ENCODE measurements at regions not wholly inside any gene's neighbourhood (a gene's known extent, or its start where the extent isn't known, plus 50 kb on each side); places are given as distances from the start of the nearest gene placed in this dataset.
"Not testable (repeated sequence)": the region's sequence is repeated elsewhere in the genome, so short reads cannot be mapped to it uniquely, and the experiment has no call there.

DNA sequence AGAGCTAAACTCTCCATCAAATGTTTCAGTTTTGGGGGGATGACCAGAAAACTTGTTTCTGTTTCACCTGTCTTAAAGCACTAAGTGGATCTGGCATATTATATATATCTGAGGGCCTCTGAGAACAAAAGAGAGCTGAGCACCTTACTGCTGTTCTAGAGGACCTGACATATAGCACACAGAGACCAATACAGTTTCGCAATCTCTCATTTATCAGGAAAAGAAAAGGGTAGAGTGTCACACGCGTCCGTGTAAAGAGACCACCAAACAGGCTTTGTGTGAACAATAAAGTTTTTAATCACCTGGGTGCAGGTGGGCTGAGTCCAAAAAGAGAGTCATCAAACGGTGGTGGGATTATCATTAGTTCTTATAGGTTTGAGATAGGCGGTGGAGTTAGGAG lies 434.5 kb upstream of the KCND2 start:
- DNase-seq (ENCODE audit: low read depth in 2 of 2) = no peak

DNA sequence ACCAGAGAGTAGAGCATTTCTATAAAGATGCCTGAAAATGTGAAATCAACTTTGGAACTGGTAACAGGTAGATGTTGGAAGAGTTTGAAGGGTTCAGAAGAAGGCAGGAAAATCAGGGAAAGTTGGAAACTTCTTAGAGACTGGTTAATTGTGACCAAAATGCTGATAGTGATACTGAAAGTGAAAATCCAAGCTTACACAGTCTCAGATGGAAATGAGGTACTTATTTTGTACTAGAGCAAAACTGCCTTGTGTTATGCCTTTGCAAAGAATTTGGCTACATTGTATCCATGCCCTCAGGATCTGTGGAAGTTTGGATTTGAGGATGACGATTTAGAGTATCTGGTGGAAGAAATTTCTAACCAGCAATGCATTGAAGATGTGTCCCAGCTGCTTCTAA lies 430.6 kb upstream of the KCND2 start:
- DNase-seq (ENCODE audit: low read depth in 2 of 2) = no peak

GRCh38 chr7:119842786-119843185 lies 430.2 kb upstream of the KCND2 start:
- no peak for DNase-seq (ENCODE audit: low read depth in 2 of 2)

DNA sequence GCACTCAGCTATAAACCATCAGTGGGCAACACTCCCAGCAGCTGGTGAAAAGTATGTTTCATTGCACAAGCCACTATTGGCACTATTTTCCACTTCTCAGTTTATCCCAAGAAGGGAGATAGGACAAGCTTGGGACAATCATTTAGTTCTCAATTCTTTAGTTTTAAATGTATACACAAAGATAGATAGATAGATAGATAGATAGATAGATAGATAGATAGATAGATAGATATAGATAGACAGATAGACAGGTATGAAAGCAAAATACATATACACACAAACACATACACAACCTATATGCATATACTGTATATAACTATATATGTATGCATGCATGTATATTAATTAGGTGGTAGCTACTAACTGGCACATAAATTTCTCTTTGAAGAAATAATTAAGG lies 411.6 kb upstream of the KCND2 start:
- no peak for DNase-seq (ENCODE audit: low read depth in 2 of 2)

DNA sequence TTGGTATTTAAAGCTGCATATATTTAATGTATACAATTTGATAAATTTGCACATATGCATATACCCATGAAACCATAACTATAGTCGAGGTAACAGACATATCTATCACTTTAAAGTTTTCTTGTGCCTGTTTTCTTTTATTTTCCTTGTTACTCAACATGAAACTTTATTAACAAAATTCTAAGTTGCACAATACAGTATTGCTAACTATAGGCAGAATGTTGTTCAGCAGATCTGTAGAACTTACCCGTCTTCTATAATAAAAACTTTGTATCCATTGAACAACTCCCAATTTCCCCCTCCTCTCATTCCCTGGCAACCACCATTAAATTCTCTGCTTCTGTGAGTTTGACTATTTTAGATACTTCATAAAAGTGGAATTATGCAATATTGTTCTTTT lies 404.6 kb upstream of the KCND2 start:
- DNase-seq (ENCODE audit: low read depth in 2 of 2) = no peak

DNA sequence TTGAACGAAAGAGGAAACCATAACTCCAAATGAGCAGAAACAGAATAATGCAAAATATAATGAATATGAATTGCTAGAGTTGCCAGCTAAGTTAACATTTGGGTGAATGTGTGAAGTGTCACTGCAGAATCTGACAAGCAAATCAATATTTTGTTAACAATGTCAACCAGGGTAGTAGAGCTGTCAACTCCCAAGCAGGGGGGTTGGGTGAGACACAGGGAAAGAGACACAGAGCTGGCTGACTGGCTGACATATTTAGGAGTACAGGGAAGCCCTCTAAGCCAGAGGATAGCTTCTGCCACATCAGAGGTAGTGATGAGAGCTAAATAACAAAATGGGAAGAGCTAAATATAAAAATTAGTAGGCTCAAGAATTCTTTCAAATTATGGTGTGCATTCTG lies 393.1 kb upstream of the KCND2 start:
- DNase-seq (ENCODE audit: low read depth in 2 of 2) = no peak

DNA sequence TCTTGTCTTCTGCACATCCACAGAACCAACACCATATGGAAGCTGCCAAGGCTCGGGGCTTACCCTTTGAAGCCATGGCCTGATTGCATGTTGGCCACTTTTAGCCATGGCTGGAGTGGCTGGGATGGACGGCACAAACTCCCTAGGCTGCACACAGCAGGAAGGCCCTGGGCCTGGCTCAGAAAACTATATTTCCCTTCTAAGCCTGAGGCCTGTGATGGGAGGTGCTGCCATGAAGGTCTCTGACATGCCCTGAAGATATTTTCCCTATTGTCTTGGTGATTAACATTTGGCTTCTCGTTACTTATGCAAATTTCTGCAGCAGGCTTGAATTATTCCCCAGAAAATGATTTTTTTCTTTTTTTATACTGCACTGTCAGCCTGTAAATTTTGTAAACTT lies 387.0 kb upstream of the KCND2 start:
- DNase-seq (ENCODE audit: low read depth in 2 of 2) = no peak

GRCh38 chr7:119886525-119886924 lies 386.4 kb upstream of the KCND2 start:
- DNase-seq (ENCODE audit: low read depth in 2 of 2) = not testable (repeated sequence)

DNA sequence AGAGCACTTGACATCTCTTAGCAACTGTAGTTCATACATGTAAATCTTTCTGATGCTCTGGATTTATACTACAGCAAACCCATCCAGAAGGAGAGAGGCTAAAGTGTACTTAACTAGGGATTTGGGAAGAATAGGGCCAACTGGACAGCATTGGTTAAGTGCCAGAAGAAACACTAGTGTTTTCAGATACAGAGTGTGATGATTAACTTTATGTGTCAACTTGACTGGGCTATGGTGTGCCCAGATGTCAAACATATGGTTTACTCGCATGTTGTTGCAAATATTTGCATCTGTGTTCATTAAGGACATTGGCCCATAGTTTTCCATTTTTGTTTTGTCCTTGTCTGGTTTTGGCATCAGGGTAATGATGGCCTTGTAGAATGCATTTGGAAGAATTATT lies 384.7 kb upstream of the KCND2 start:
- DNase-seq (ENCODE audit: low read depth in 2 of 2) = no peak

DNA sequence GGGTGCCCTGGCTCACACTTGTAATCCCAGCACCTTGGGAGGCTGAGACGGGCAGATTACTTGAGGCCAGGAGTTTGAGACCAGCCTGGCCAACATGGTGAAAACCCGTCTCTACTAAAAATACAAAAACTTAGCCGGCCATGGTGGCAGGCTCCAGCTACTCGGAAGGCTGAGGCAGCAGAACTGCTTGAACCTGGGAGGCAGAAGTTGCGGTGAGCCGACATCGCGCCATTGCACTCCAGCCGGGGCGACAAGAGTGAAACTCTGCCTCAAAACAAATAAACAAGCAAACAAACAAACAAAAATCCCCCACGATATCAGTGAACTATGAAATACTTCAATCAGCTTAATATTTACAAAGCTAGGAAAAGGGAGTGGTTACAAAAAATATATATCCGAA lies 382.3 kb upstream of the KCND2 start:
- DNase-seq (ENCODE audit: low read depth in 2 of 2) = no peak

- no peak for DNase-seq (ENCODE audit: low read depth in 2 of 2)
These were observed 377.7 kb upstream of the KCND2 start for GRCh38 chr7:119895320-119895719.

- DNase-seq (ENCODE audit: low read depth in 2 of 2) = no peak
These were observed 376.6 kb upstream of the KCND2 start for GRCh38 chr7:119896386-119896785.

DNA sequence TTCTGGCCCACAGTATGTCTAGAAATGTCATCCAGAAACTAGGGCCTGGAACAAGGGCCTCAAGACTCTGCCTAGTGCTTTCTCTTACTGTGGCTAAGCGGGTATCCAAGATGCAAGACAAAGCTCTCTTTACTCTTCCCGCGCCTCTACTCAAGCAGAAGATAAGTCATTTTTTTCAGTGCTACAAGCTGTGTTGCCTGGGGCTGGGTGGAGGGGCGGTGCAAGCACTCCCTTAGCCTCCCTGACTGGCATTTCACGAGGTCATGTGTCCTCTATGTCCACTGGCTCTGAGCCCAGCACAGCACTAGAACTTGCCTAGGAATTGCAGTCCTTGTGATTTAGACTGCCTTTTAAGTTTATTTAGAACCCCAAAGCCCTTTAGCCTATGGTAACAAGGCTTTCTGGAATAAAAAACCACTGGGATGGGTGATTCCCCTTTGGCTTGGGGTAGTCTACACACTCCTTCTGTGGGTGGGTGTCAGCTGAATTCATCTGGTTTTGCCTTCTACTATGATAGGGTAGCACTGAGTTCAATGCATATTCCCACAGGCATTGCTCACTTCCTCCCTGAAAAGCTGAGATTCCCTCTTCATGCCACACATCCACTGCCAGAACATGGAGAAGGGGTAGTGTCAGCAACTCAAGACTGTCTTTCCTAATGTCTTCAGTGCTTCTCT lies 371.8 kb upstream of the KCND2 start:
- DNase-seq (ENCODE audit: low read depth in 2 of 2) = no peak

DNA sequence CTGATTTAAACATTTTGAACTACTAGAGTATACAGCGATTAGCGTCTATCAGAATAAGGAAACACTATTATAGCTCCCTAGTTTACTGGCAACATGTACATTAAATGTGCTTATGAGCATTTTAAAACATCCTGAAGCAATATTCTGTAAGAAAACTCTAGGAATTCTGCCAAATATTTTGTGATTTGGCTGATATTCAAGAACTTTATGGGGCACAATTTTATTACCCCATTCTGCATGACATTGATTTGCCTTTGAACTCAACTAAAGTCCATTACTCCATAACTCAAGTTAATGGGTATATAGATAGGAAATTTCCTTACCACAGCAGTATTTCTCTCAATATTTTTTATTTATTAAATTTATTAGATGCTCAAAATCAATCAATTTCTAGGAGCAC lies 369.9 kb upstream of the KCND2 start:
- no peak for DNase-seq (ENCODE audit: low read depth in 2 of 2)

DNA sequence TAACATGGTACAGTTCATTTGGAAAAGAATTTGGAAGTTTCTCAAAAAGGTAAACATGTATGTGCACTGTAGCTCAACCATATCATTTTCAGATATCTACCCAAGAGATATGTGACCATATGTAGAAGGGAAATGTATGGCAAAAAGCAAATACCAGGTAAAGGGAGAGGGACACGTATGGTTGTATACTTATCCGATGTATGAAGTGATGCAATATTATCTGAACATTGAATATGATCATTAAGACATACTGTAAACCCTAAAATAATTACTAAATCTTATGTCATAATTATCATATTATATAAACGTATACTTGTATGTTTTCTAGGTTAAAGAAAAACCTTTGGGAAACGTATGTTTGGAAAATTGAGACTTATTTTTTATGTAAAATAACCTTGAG lies 367.5 kb upstream of the KCND2 start:
- no peak for DNase-seq (ENCODE audit: low read depth in 2 of 2)

DNA sequence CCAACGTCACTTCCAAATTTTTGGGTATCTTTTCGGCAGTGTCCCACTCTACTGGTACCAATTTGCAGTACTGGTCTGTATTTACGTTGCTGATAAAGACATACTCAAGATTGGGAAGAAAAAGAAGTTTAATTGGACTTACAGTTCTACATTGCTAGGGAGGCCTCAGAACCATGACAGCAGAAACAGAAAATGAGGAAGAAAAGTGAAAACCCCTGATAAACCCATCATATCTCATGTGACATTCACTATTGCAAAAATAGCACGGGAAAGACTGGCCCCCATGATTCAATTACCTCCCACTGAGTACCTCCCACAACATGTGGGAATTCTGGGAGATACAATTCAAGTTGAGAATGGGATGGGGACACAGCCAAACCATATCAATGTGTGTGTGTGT lies 364.0 kb upstream of the KCND2 start:
- DNase-seq (ENCODE audit: low read depth in 2 of 2) = no peak

DNA sequence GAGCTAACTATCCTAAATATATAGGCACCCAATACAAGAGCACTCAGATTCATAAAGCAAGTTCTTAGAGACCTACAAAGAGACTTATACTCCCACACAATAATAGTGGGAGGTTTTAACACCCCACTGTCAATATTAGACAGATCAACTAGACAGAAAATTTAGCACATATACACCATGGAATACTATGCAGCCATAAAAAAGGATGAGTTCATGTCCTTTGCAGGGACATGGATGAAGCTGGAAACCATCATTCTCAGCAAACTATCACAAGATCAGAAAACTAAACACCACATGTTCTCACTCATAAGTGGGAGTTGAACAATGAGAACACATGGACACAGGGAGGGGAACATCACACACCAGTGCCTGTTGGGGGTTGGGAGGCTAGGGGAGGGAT lies 358.9 kb upstream of the KCND2 start:
- DNase-seq (ENCODE audit: low read depth in 2 of 2) = not testable (repeated sequence)

- DNase-seq (ENCODE audit: low read depth in 2 of 2) = no peak
These were observed 356.5 kb upstream of the KCND2 start for GRCh38 chr7:119916501-119916900.

DNA sequence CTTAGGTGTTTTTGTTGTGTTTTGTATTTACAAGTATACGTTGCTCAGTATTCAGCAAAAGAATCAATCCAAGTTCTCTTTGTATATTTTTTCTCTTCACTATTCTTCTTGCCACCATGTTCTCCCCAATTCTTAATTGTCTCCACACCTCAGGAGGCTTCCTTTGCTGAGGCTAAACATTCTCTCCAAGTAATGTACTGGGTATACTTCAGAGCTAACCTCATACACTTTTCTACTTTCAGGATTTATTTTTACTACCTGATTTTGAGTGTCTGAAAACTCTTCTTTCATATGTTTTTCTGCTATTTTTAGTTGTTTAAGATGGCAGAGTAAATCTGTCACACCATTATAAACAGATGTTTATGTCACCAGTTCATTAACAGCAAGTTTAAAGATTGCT lies 354.8 kb upstream of the KCND2 start:
- no peak for DNase-seq (ENCODE audit: low read depth in 2 of 2)

DNA sequence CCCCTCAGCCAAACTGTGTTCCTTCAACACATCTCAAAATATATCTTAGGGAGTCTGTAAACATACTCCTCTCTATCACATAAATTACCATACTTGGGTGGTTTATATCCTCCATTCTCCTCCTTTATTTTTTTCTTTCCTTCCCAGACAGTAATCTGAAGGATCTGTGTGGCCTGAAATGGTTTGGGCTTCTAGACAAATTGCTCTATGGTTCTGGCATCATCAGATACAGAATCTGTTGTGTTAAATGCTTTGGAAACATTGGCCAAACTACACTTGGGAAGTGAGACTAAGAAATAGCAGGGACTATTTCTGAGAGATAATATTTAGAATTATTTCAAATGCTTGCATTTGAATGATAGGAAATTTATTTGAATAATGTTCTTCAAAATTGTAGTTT lies 353.0 kb upstream of the KCND2 start:
- no peak for DNase-seq (ENCODE audit: low read depth in 2 of 2)

DNA sequence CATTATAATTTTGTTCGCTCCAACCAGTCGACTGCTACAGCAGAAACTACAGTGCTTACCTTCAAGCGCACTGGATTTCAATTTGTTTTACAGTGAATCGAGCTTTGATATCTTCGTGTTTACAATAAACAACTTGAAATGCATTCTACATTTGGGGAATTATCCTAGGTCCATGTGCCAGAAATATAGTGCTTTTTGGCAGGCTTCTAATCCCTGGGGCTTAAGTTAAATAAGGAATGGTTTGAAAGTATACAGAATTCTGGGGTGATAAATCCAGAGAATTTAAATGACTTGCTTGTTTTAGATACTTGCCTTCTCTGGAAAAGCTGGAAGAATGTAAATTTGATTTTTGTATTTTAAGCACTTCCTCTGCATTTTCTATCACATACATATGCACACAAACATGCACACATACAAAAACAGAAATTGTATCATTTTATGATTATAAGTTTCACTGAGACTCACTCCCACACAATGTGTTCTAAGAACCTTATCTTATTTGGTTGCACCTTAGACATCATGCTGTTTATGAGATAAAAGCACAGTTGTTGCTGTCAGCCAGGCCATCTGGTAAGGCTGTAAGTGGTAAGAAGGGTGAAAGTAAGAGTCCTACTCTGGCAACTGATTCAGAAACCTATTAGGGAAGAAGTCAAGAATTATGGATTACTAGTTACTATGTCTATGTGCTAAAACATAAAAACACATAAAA lies 347.2 kb upstream of the KCND2 start:
- DNase-seq (ENCODE audit: low read depth in 2 of 2) = no peak

GRCh38 chr7:119929891-119930290 lies 343.1 kb upstream of the KCND2 start:
- DNase-seq (ENCODE audit: low read depth in 2 of 2) = peak; percentile 9 to 12

- DNase-seq (ENCODE audit: low read depth in 2 of 2) = no peak
These were observed 341.6 kb upstream of the KCND2 start for GRCh38 chr7:119931230-119931824.

Data from fibroblast of skin of left biceps (primary cell).